ENCODE measurements at regions not wholly inside any gene's neighbourhood (a gene's known extent, or its start where the extent isn't known, plus 50 kb on each side); places are given as distances from the start of the nearest gene placed in this dataset.

GRCh38 chr5:148951612-148952011, 111.2 kb downstream of the SH3TC2 start:
- Histone ChIP-seq H3K9me3 (ENCODE audit: control insufficient read depth, low read depth, low read length) (no peaks in the 10 kb centered on the region), H3K9ac (ENCODE audit: control insufficient read depth, extremely low read depth, insufficient read depth, low read length) (no peak overlapping the region)
- peak; percentile 23 for FAIRE-seq

GRCh38 chr5:148952097-148952867, 110.6 kb downstream of the SH3TC2 start:
- Histone ChIP-seq H3K4me2 (ENCODE audit: control insufficient read depth, extremely low read depth, insufficient read depth, low read depth, low read length) (no peak overlapping the region), H3K27me3 (ENCODE audit: control insufficient read depth, extremely low read depth, insufficient read depth, low read length) (no peaks in the 10 kb centered on the region), H3K4me3 (ENCODE audit: control insufficient read depth in 2 of 3, extremely low read depth in 1 of 3, insufficient read depth in 2 of 3, low read depth in 1 of 3, low read length in 3 of 3) (no peak overlapping the region), H3K79me2 (ENCODE audit: control insufficient read depth, insufficient read depth, low read length) (no peaks in the 10 kb centered on the region), H3K9me3 (ENCODE audit: control insufficient read depth, low read depth, low read length) (no peaks in the 10 kb centered on the region), H4K20me1 (ENCODE audit: control insufficient read depth, extremely low read depth, insufficient read depth, low read length) (no peaks in the 10 kb centered on the region), H3K36me3 (ENCODE audit: control insufficient read depth in 2 of 2, extremely low read depth in 1 of 2, insufficient read depth in 2 of 2, low read length in 2 of 2) (no peaks in the 10 kb centered on the region), H3K9ac (ENCODE audit: control insufficient read depth, extremely low read depth, insufficient read depth, low read length) (no peak overlapping the region), H3K27ac (ENCODE audit: control insufficient read depth, insufficient read depth, low read length) (no peak overlapping the region), H3K4me1 (ENCODE audit: control insufficient read depth, extremely low read depth, insufficient read depth, low read length) (peaks cover 33% of the 10 kb centered on the region), H3K9me1 (ENCODE audit: control insufficient read depth, extremely low read depth, insufficient read depth, low read length) (no peaks in the 10 kb centered on the region), H2AFZ (ENCODE audit: control insufficient read depth, low read length) (no peak overlapping the region)
- peak; percentile 34 for FAIRE-seq
- dilution Hi-C loops (cut with MboI; ENCODE audit: extremely low pct_ligation_motif_present, low sequenced_read_pairs), result no loop called here
- TF ChIP-seq CTCF (optimal IDR thresholded peaks at IDR 0.05 in 1 of 3, IDR thresholded peaks at IDR 0.05 in 1 of 3, conservative IDR thresholded peaks at IDR 0.05 in 1 of 3; ENCODE audit: extremely low read depth in 1 of 3, insufficient read depth in 2 of 3, low read length in 3 of 3), result no peak
- TF ChIP-seq EZH2 (IDR thresholded peaks at IDR 0.05; ENCODE audit: low read length), result no peak
- DNase-seq (ENCODE audit: low read depth, low spot score), result no peak

More at GRCh38 chr5:148951612-148952011, 111.2 kb downstream of the SH3TC2 start:
- no peaks in the 10 kb centered on the region for H3K36me3 ChIP-seq (ENCODE audit: control insufficient read depth in 2 of 2, extremely low read depth in 1 of 2, insufficient read depth in 2 of 2, low read length in 2 of 2)
- H3K27me3 ChIP-seq (ENCODE audit: control insufficient read depth, extremely low read depth, insufficient read depth, low read length), result no peaks in the 10 kb centered on the region
- no peak for DNase-seq (ENCODE audit: low read depth, low spot score)
- H3K4me2 ChIP-seq (ENCODE audit: control insufficient read depth, extremely low read depth, insufficient read depth, low read depth, low read length), result no peak overlapping the region
- no peaks in the 10 kb centered on the region for H3K9me1 ChIP-seq (ENCODE audit: control insufficient read depth, extremely low read depth, insufficient read depth, low read length)
- H3K79me2 ChIP-seq (ENCODE audit: control insufficient read depth, insufficient read depth, low read length), result no peaks in the 10 kb centered on the region
- dilution Hi-C loops (cut with MboI; ENCODE audit: extremely low pct_ligation_motif_present, low sequenced_read_pairs), result no loop called here
- H2AFZ ChIP-seq (ENCODE audit: control insufficient read depth, low read length), result no peak overlapping the region
- H3K27ac ChIP-seq (ENCODE audit: control insufficient read depth, insufficient read depth, low read length), result no peak overlapping the region
- H3K4me3 ChIP-seq (ENCODE audit: control insufficient read depth in 2 of 3, extremely low read depth in 1 of 3, insufficient read depth in 2 of 3, low read depth in 1 of 3, low read length in 3 of 3), result no peak overlapping the region
- H4K20me1 ChIP-seq (ENCODE audit: control insufficient read depth, extremely low read depth, insufficient read depth, low read length), result no peaks in the 10 kb centered on the region
- TF ChIP-seq CTCF (optimal IDR thresholded peaks at IDR 0.05 in 1 of 3, IDR thresholded peaks at IDR 0.05 in 1 of 3, conservative IDR thresholded peaks at IDR 0.05 in 1 of 3; ENCODE audit: extremely low read depth in 1 of 3, insufficient read depth in 2 of 3, low read length in 3 of 3) (no peak), EZH2 (IDR thresholded peaks at IDR 0.05; ENCODE audit: low read length) (no peak)
- H3K4me1 ChIP-seq (ENCODE audit: control insufficient read depth, extremely low read depth, insufficient read depth, low read length), result peaks cover 26% of the 10 kb centered on the region
